RWPE2 (cell line): ENCODE measurements at regions not wholly inside any gene's neighbourhood (a gene's known extent, or its start where the extent isn't known, plus 50 kb on each side); places are given as distances from the start of the nearest gene placed in this dataset.

ENCODE experiments used
- ATAC-seq: fragments of 200-7000 bp; cut with Tn5 transposase; 3 replicates; pipeline ENCODE4 v1.9.1; 2021; ENCODE audit warnings: low read depth
- DNase-seq: peaks from one replicate; pipeline ENCODE4 v3.0.0-alpha.2; 2020; ENCODE audit warnings: low spot score
- H3K27ac ChIP-seq: fragments of 450-650 bp; 2 replicates; pipeline ENCODE4 v1.5.1; 2017; ENCODE audit warnings: mild to moderate bottlenecking; ENCODE audit not compliant: poor library complexity, severe bottlenecking
- H3K27me3 ChIP-seq: fragments of 250-450 bp; sonication (Bioruptor Pico); 2 replicates; pipeline ENCODE4 v1.5.1; 2021; ENCODE audit warnings: mild to moderate bottlenecking, moderate library complexity; ENCODE audit not compliant: insufficient read depth, poor library complexity, severe bottlenecking
- H3K36me3 ChIP-seq: fragments of 250-450 bp; sonication (Bioruptor Pico); 2 replicates; pipeline ENCODE4 v1.5.1; 2020; ENCODE audit warnings: low read depth, mild to moderate bottlenecking, moderate library complexity
- H3K4me1 ChIP-seq: fragments of 250-450 bp; sonication (Bioruptor Pico); 2 replicates; pipeline ENCODE4 v1.5.1; 2021; ENCODE audit warnings: mild to moderate bottlenecking, moderate library complexity; ENCODE audit not compliant: insufficient read depth, poor library complexity, severe bottlenecking
- H3K4me3 ChIP-seq: fragments of 250-450 bp; sonication (Bioruptor Pico); 2 replicates; pipeline ENCODE4 v1.5.1; 2021; ENCODE audit warnings: mild to moderate bottlenecking, moderate library complexity; ENCODE audit not compliant: severe bottlenecking
- H3K9me3 ChIP-seq: fragments of 250-450 bp; sonication (Bioruptor Pico); 2 replicates; pipeline ENCODE4 v1.5.1; 2021; ENCODE audit warnings: mild to moderate bottlenecking, moderate library complexity; ENCODE audit not compliant: severe bottlenecking
- CTCF ChIP-seq: fragments of 450-650 bp; IDR thresholded peaks from one replicate; pipeline ENCODE4 v1.5.1; 2017; ENCODE audit warnings: mild to moderate bottlenecking, moderate library complexity; ENCODE audit not compliant: poor library complexity, severe bottlenecking

DNA sequence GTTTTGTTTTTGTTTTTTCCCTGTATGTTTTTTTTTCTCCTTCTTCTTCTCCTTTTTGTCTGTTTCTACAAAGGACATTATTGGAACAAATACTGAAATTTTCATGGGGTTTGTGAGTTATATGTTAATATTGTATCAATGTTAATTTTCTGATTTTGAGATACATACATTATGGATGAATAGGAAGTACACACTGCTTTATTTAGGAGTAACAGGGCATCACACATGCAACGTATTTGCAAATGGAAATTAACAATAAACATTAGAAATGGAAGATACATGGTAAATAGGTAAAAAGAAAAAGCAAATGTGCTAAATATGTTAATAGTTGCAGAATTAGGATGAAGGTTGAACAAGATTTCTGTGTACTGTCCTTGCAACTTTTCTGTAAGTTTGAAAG lies 477.2 kb upstream of the INTU start:
- no peak for TF ChIP-seq CTCF
- H3K9me3 ChIP-seq: peaks cover 4% of the 10 kb centered on the region
- H3K27ac ChIP-seq: no peak overlapping the region
- DNase-seq: no peak
- H3K27me3 ChIP-seq: no peaks in the 10 kb centered on the region
- H3K4me3 ChIP-seq: no peak overlapping the region
- H3K36me3 ChIP-seq: no peaks in the 10 kb centered on the region
- no peaks in the 10 kb centered on the region for H3K4me1 ChIP-seq
- no peak for ATAC-seq

GRCh38 chr4:127162741-127163140 lies 470.0 kb upstream of the INTU start:
- no peaks in the 10 kb centered on the region for H3K9me3 ChIP-seq
- no peak for DNase-seq
- H3K36me3 ChIP-seq: no peaks in the 10 kb centered on the region
- no peaks in the 10 kb centered on the region for H3K4me1 ChIP-seq
- no peak overlapping the region for H3K4me3 ChIP-seq
- TF ChIP-seq CTCF: no peak
- H3K27me3 ChIP-seq: no peaks in the 10 kb centered on the region
- no peak overlapping the region for H3K27ac ChIP-seq
- ATAC-seq: peak; percentile 42; the same call in 1 of the 3 replicates

DNA sequence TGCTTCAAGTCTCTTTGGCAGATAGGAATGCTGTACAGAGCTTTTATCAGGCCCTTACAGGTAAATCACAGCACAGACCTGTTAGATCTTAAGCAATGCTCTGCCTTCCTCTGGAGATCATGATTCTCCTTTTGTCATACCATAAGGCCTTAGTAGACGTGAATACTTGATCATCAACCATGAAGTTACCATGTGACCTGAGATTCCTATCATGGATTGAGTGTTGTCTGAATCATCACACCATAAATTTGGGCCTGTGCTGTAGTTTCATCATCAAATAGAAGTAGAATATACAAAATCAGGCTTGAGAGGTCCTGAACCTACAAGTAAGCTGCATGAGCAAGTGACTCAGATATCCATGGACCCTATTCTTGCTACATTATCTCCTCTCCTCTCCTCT lies 466.8 kb upstream of the INTU start:
- no peak overlapping the region for H3K27ac ChIP-seq
- H3K4me3 ChIP-seq: no peak overlapping the region
- peaks cover 2% of the 10 kb centered on the region for H3K9me3 ChIP-seq
- DNase-seq (no peak), ATAC-seq (no peak)
- no peak for TF ChIP-seq CTCF
- no peaks in the 10 kb centered on the region for H3K27me3 ChIP-seq
- H3K4me1 ChIP-seq: no peaks in the 10 kb centered on the region
- no peaks in the 10 kb centered on the region for H3K36me3 ChIP-seq

DNA sequence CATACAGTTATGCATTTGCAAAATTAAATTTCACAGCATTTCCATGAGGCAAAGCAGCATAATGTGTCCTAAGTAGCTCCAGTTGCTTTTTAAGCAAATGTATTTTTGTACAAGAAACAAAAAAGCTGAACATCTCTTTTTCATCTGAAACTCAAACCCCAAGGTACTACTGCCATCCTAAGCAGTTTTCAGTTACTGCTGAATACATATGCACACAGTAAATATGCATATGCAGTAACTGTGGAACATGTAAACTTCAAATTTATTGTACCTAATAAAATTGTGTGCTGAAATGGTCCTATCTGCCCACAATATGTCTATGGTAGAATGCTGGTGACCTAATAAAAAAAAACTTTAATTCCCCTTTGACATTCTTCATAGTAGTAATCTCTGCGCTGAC lies 458.6 kb upstream of the INTU start:
- no peak for TF ChIP-seq CTCF
- DNase-seq (no peak), ATAC-seq (no peak)
- Histone ChIP-seq H3K36me3 (no peaks in the 10 kb centered on the region), H3K27me3 (no peaks in the 10 kb centered on the region), H3K4me3 (no peak overlapping the region), H3K9me3 (peaks cover 2% of the 10 kb centered on the region), H3K4me1 (no peaks in the 10 kb centered on the region), H3K27ac (no peak overlapping the region)

DNA sequence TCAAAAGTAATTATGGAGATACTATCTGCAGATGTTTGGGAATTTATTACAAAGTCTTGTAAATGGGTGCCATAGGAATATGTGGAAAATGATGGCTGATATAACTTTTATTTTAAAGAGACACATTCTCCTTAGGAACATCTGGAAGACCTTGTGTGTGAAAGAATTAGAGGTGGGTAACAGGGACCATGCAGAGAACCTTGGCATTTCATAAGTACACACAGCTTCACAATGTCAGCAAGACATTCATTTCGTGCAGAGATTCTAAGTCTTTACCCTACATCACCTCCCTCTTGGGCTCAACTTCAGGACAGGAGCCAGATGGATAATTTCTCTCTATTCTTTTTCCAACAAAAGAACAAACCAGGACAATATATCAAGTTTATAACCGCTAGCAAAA lies 458.1 kb upstream of the INTU start:
- H3K9me3 ChIP-seq: no peaks in the 10 kb centered on the region
- H3K36me3 ChIP-seq: no peaks in the 10 kb centered on the region
- DNase-seq (no peak), ATAC-seq (no peak)
- no peaks in the 10 kb centered on the region for H3K4me1 ChIP-seq
- TF ChIP-seq CTCF: no peak
- H3K27me3 ChIP-seq: no peaks in the 10 kb centered on the region
- no peak overlapping the region for H3K27ac ChIP-seq
- no peak overlapping the region for H3K4me3 ChIP-seq
